ENCODE measurements at regions not wholly inside any gene's neighbourhood (a gene's known extent, or its start where the extent isn't known, plus 50 kb on each side); places are given as distances from the start of the nearest gene placed in this dataset.

- no peak for TF ChIP-seq CBX3 (IDR thresholded peaks at IDR 0.05; ENCODE audit: borderline replicate concordance in 1 of 2, low read length in 2 of 2)
- TF ChIP-seq MAFK (IDR thresholded peaks at IDR 0.05; ENCODE audit: low read length): no peak
- TF ChIP-seq AFF4 (CRISPR knock-in tag; IDR thresholded peaks at IDR 0.05): no peak
- no peak for TF ChIP-seq ZNF143 (CRISPR knock-in tag; IDR thresholded peaks at IDR 0.05)
- no peak for TF ChIP-seq ZNF518B (CRISPR knock-in tag; IDR thresholded peaks at IDR 0.05)
- TF ChIP-seq, protein P1, sequence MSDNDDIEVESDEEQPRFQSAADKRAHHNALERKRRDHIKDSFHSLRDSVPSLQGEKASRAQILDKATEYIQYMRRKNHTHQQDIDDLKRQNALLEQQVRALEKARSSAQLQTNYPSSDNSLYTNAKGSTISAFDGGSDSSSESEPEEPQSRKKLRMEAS (CRISPR knock-in tag; IDR thresholded peaks at IDR 0.05): no peak
- TF ChIP-seq ZNF583 (CRISPR knock-in tag; IDR thresholded peaks at IDR 0.05): no peak
- no peak for TF ChIP-seq NCOA4 (IDR thresholded peaks at IDR 0.05; ENCODE audit: partially characterized antibody)
These were observed 322.3 kb downstream of the ARRDC4 start (continued) for GRCh38 chr15:98282656-98283332.
